ENCODE measurements at regions not wholly inside any gene's neighbourhood (a gene's known extent, or its start where the extent isn't known, plus 50 kb on each side); places are given as distances from the start of the nearest gene placed in this dataset.

GRCh38 chr6:114449659-114450058, 106.8 kb upstream of the HS3ST5 start (continued):
- no peak for TF ChIP-seq TCF7 (CRISPR knock-in tag; IDR thresholded peaks at IDR 0.05; ENCODE audit: low read depth)
- no peak for TF ChIP-seq ZNF532 (CRISPR knock-in tag; IDR thresholded peaks at IDR 0.05; ENCODE audit: borderline replicate concordance)
- TF ChIP-seq ZNF121 (CRISPR knock-in tag; IDR thresholded peaks at IDR 0.05) = no peak

DNA sequence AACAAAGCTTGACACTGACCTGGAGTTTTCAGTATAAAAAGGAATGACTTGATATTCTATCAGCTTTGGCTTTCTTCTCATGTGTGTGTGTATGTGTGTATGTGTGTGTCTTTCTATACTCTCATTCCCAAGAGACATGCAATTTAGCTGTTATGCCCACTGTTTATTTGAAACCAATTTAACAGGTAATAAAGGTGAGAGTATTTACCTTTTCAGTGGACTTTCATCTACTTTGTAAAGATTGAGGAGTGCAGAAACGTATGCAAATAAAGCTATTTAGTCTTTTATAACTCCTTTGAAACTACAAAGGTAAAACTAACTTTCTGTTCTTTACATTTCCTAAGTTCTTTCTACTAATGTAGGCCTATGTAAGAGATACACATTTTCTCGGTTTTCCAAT, 103.5 kb upstream of the HS3ST5 start:
- peak overlapping the region; percentile 18; the same call in 1 of the 2 replicates for H3K27ac Mint-ChIP-seq
- peaks cover 41% of the 10 kb centered on the region for H3K4me1 Mint-ChIP-seq
- DNase-seq (ENCODE audit: low spot score) (no peak), ATAC-seq (no peak)
- no peak for TF ChIP-seq TEAD1 (CRISPR knock-in tag; IDR thresholded peaks at IDR 0.05)
- TF ChIP-seq ZNF396 (CRISPR knock-in tag; IDR thresholded peaks at IDR 0.05; ENCODE audit: borderline replicate concordance) = no peak
- TF ChIP-seq ZNF532 (CRISPR knock-in tag; IDR thresholded peaks at IDR 0.05; ENCODE audit: borderline replicate concordance) = no peak
- no peak for TF ChIP-seq ZNF138 (CRISPR knock-in tag; conservative IDR thresholded peaks at IDR 0.05)
- TF ChIP-seq, protein P1, sequence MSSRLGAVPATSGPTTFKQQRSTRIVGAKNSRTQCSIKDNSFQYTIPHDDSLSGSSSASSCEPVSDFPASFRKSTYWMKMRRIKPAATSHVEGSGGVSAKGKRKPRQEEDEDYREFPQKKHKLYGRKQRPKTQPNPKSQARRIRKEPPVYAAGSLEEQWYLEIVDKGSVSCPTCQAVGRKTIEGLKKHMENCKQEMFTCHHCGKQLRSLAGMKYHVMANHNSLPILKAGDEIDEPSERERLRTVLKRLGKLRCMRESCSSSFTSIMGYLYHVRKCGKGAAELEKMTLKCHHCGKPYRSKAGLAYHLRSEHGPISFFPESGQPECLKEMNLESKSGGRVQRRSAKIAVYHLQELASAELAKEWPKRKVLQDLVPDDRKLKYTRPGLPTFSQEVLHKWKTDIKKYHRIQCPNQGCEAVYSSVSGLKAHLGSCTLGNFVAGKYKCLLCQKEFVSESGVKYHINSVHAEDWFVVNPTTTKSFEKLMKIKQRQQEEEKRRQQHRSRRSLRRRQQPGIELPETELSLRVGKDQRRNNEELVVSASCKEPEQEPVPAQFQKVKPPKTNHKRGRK (CRISPR knock-in tag; IDR thresholded peaks at IDR 0.05; ENCODE audit: borderline replicate concordance) = no peak
- no peak for TF ChIP-seq RORB (CRISPR knock-in tag; IDR thresholded peaks at IDR 0.05)
- TF ChIP-seq, protein P2, sequence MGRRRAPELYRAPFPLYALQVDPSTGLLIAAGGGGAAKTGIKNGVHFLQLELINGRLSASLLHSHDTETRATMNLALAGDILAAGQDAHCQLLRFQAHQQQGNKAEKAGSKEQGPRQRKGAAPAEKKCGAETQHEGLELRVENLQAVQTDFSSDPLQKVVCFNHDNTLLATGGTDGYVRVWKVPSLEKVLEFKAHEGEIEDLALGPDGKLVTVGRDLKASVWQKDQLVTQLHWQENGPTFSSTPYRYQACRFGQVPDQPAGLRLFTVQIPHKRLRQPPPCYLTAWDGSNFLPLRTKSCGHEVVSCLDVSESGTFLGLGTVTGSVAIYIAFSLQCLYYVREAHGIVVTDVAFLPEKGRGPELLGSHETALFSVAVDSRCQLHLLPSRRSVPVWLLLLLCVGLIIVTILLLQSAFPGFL (CRISPR knock-in tag; IDR thresholded peaks at IDR 0.05; ENCODE audit: borderline replicate concordance) = no peak
- TF ChIP-seq CBFB (CRISPR knock-in tag; IDR thresholded peaks at IDR 0.05; ENCODE audit: low read depth) = no peak
- no peak for TF ChIP-seq RELA (CRISPR knock-in tag; IDR thresholded peaks at IDR 0.05; ENCODE audit: borderline replicate concordance)
- TF ChIP-seq, protein P3, sequence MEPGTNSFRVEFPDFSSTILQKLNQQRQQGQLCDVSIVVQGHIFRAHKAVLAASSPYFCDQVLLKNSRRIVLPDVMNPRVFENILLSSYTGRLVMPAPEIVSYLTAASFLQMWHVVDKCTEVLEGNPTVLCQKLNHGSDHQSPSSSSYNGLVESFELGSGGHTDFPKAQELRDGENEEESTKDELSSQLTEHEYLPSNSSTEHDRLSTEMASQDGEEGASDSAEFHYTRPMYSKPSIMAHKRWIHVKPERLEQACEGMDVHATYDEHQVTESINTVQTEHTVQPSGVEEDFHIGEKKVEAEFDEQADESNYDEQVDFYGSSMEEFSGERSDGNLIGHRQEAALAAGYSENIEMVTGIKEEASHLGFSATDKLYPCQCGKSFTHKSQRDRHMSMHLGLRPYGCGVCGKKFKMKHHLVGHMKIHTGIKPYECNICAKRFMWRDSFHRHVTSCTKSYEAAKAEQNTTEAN (CRISPR knock-in tag; IDR thresholded peaks at IDR 0.05) = no peak
- no peaks in the 10 kb centered on the region for H3K36me3 Mint-ChIP-seq
- POLR2A ChIA-PET = no interaction called here
- no peaks in the 10 kb centered on the region for H3K27me3 Mint-ChIP-seq (ENCODE audit: low read depth)
- no peaks in the 10 kb centered on the region for H3K9me3 Mint-ChIP-seq
- CTCF ChIA-PET = interaction anchor here (1.0 kb wide), 1 partner anchor 25 kb away, joined by 3 read pairs; no protein-coding TSS in a partner anchor
- H3K4me3 Mint-ChIP-seq = no peak overlapping the region
